PC-3 (cell line): ENCODE measurements at regions not wholly inside any gene's neighbourhood (a gene's known extent, or its start where the extent isn't known, plus 50 kb on each side); places are given as distances from the start of the nearest gene placed in this dataset.

Source experiments
- EZH2 ChIP-seq: fragments of 300-600 bp; sonication (generic); IDR thresholded peaks from one replicate; pipeline ENCODE4 v1.6.1; 2017; ENCODE audit warnings: antibody characterized with exemption, mild to moderate bottlenecking, low read length; ENCODE audit not compliant: unreplicated experiment
- EZH2phosphoT487 ChIP-seq: fragments of 300-600 bp; sonication (generic); IDR thresholded peaks from 2 replicates; pipeline ENCODE4 v1.6.1; 2018; ENCODE audit warnings: mild to moderate bottlenecking, antibody characterized with exemption, low read length, borderline replicate concordance
- TF ChIP-seq, protein P1 (sequence below): fragments of 300-600 bp; sonication (generic); conservative IDR thresholded peaks from 2 replicates; pipeline ENCODE4 v1.5.1; 2017; ENCODE audit warnings: antibody characterized with exemption, low read depth, mild to moderate bottlenecking, low read length

DNA sequence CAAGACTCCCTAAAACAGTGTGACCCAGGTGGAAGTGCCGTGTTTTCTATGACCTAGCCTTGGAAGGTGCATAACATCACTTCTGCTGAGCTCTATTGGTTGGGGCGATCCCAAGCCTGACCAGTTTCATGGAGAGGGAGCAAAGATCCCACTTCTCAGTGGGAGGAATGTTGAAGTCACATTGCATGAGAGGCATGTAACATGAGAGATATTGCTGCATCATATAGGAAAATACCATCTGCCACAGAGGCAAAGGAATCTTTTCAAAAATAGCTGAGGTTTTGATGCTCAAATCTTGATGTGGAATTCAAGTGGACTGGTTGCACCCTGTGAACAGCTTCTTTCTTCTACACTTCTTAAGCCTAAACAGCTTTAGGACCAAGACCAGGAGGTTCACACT lies 56.4 kb upstream of the NLRP1 start:
- TF ChIP-seq, protein P1, sequence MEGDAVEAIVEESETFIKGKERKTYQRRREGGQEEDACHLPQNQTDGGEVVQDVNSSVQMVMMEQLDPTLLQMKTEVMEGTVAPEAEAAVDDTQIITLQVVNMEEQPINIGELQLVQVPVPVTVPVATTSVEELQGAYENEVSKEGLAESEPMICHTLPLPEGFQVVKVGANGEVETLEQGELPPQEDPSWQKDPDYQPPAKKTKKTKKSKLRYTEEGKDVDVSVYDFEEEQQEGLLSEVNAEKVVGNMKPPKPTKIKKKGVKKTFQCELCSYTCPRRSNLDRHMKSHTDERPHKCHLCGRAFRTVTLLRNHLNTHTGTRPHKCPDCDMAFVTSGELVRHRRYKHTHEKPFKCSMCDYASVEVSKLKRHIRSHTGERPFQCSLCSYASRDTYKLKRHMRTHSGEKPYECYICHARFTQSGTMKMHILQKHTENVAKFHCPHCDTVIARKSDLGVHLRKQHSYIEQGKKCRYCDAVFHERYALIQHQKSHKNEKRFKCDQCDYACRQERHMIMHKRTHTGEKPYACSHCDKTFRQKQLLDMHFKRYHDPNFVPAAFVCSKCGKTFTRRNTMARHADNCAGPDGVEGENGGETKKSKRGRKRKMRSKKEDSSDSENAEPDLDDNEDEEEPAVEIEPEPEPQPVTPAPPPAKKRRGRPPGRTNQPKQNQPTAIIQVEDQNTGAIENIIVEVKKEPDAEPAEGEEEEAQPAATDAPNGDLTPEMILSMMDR: no peak
- TF ChIP-seq EZH2 (no peak), EZH2phosphoT487 (no peak)
